HG02763 (cell line): ENCODE measurements at regions not wholly inside any gene's neighbourhood (a gene's known extent, or its start where the extent isn't known, plus 50 kb on each side); places are given as distances from the start of the nearest gene placed in this dataset.
"Not testable (repeated sequence)": the region's sequence is repeated elsewhere in the genome, so short reads cannot be mapped to it uniquely, and the experiment has no call there.

Experiments
- ATAC-seq: cut with Tn5 transposase; IDR thresholded peaks from one replicate; pipeline ENCODE4 v1.9.1; 2021; ENCODE audit warnings: mild to moderate bottlenecking, moderate library complexity; ENCODE audit not compliant: unreplicated experiment

DNA sequence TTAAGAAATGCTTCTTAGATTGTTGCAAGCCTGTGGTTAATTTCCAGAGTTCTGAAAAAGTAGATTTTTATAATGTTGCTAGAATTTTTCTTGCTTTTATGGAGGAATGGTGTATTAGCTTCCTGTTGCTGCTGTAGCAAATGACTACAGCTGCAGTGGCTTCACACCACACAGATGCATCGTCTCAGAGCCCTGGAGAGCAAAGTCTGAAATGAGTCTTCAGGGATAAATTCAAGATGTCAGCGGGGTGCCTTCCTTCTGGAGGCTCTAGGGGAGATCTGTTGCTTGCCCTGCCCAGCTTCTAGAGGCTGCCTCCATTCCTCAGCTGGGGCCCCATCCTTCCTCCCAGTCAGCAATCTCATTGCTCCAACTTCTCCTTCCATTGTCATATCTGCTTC, 187.8 kb downstream of the ZNF516 start:
- ATAC-seq, result no peak

DNA sequence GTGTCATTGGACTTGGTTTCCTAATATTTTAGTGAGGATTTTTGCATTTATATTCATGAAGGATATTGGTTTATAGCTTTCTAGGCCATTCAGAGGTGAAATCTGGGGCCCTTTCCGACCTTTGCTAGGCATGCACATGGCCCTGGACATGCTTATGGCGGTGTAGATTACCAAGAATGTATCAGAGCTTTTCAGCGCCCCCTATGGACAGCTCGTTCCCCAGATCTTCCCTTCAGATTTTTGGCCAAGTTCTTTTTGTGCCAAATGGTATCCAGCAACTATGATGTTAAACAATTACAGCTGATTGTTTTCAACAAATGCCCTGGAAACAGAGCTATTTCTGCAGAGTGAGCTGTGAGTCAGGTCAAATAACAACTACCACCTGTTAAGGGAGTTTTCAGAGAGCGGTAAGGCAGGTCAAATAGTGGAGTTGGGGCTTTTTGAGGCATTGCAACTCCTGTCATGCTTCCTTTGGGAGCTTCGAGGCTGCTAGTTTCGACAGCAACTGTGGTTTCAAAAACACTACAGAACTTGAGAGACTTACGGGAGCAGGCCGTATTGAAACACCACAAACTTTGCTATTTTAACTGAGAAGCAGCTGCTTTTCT, 188.3 kb downstream of the ZNF516 start:
- no peak for ATAC-seq

DNA sequence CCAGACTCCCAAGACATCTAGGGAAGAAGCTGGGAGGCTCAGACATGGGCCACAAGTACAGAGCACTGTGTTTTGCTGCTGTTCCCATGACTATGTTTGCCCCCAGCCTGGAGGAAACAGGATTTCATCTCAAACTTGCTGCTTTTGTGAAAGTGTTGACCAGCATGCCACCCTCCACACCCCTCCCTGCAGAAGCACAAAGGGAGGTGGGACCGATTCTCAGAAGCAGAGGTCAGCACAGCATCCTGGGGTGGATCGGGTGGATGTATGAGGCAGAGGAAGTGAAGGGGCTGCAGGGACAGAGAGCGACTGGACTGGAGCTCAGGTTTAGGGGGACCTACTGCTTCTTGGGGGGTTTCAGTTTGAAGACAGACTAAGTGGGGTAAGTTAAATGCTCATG, 209.2 kb downstream of the ZNF516 start:
- no peak for ATAC-seq

DNA sequence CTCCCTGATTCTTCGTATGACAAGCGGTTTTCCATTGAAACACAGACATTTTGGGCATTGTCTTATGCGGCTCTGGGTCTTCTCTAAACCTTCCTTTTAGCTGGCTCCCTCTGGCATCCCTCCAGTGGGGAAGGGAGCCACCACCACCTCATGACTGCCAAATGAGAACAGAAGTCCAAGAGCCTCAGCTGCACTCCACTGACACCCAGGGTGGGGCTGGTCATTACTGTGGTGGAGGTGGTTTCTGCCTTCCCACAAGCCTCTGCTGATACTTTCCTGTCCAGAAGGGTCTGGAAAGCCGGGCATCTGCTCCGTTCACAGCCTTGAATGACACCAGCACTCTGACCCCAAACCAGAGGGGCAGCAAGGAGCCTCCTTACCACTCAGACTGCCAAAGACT, 213.5 kb downstream of the ZNF516 start:
- ATAC-seq, result no peak

DNA sequence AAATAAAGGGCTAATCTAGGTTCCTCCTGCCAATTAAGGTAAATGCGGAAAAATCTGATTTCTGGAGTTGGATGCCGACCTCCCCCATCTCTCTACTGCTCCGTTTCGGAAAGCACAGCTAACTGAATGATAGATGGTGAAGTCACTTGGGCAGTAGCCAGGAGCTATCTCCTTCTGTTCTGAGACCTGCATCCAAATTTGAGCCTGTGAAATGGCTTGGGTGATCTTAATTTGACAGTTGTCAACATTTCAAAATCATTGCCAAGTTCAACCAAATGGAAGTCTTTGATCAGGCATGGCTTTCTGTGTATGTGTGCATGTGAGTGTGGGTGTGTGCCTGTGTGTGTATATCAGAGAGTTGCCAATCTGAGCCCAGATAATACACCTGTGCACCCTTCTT, 217.2 kb downstream of the ZNF516 start:
- ATAC-seq, result no peak

DNA sequence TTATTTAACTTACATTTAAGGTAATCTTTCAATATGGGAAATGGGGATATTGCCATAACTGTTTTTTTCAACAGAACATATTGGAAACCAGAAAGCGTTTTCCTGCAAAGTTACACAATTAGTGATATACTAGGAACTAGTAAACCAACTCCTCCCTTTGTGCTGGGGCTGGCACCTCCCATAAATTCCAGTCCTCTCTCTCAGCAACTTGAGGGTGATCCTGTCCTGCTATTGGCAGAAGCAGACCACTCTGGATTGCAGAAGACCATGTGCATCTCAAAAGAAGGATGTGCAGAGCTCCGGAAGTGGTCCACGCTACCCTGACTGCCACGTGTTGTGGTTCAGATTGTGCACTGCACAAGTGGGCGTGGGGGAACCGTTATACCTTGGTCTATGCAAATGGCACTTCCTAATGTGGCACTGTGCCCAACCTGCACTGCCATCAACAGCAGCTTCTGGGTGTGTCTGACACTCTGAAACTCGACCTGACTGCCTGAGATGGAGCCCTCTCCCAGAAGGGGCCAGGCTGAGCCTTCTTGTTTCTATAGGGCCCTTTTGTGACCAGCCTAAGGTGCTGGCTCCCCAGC, 219.2 kb downstream of the ZNF516 start:
- no peak for ATAC-seq

DNA sequence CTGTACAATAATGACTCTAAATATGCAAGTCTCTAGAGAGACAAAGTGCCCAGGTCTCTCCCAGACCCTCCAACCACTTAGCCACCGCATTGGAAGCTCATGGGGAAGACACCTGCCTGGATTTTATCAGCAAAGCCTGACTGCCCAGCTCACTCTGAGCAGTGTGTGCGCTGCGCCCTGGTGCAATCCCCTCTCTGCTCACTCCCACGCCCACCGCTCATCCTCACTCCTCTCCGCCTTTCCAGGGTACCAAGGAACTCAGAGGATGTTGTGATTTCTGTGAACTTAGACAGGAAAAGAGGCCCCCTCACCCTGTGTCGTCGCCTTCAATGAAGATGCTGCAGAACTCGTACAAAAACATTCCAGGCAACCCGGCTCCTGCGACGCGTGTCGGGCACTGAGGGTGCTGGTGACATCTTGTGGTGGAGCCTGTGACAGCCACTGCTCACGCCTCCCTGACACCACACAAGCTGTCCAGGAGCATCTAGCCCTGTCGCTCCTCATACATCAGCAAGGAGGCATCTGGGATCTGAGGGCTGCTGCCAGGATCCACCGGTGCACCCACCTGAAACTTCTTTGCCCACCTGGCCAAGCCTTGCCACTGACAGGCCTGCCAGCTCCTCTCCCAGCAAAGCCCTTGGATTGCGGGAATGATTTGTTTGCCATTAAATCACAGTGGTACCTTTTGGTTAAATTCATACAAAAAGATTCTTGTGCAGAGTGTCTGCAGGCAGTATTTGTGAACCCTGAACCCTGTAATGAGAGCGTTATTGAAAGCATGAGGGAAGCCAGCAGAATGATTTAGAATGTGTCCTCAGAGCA, 220.4 kb downstream of the ZNF516 start:
- no peak for ATAC-seq

DNA sequence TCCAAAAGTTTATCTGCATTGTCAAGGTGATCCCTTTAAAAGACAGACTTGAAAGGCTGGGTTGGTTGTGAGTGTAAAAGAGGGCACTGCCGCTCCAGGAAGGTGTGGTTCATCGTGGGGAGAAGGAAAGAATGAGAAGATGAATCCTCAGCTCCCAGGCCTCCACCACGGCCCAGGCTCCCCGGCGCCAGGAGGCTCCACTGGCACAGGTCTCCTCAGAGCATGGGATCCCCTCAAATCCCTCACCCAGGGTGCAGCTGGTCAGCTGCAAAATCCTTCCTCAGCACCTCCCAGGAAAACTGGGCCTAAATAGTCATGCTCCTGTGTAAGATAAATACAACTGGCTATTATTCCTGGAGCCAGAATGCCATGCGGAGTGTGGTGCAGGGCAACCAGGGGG, 221.1 kb downstream of the ZNF516 start:
- no peak for ATAC-seq

DNA sequence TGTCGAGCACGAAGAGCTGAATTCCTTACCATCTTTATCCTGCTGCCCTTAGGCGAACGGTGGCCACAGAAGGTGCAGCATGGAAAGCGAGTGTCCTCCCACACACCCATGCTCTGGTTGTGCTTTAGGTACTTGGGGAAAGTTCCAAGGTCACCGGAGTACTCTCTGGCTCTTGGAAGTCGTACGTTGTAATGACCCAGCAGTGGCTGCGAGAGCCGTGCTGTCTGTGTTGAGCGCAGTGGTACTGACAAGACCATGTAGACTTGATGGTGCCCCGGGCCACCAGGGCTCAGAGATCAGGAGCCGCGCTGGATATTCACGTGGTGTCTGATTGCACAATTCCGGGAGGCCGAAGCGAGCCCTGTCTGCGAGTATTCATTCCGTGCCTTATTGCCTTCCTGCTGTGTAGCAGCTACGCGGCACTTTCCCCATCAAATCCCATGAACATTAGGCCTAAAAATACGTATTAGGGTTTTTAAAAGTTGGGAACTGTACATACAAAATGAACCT, 222.0 kb downstream of the ZNF516 start:
- no peak for ATAC-seq

DNA sequence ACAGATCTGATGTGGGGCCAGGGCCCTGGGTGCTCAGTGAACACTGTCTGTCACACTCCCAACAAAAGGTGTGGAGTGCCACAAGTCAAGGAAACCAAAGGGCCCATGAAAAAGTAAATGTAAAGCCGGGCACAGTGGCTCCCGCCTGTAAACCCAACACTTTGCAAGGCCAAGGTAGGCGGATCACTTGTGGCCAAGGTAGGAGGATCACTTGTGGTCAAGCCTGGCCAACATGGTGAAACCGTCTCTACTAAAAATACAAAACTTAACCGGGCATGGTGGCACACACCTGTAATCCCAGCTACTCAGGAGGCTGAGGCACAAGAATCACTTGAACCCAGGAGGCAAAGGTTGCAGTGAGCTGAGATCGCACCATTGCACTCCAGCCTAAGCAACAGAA, 227.6 kb downstream of the ZNF516 start:
- ATAC-seq, result not testable (repeated sequence)

DNA sequence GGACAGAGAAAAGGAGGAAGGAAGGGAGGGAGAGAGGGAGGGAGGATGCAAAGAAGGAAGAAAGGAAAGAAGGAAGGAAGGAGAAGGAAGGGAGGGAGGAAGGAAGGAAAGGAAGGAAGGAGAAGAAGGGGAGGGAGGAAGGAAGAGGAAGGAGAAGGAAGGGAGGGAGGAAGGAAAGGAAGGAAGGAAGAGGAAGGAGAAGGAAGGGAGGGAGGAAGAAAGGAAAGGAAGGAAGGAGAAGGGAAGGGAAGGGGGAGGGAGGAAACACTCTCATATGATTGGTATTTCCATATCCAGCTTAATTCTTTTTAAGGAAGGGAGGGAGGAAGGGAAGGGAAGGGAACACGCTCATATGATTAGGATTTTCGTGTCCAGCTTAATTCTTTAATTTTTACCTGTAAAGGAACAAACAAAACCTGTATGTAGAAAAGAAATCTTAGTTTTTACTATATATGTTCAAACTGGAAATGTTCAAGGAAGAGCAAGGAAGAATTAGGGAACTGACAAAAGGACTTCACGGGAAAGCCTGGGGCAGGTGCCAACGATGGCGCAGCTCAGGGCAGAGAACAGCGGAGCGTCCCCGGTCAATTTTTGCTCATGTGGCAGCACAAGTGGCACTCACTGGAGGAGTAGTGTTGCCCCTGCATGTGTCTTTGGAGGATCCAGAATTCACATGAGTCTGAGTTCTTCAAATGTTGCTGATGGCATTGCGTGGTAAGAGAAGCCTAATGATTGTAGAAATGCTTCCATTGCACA, 228.6 kb downstream of the ZNF516 start:
- no peak for ATAC-seq

DNA sequence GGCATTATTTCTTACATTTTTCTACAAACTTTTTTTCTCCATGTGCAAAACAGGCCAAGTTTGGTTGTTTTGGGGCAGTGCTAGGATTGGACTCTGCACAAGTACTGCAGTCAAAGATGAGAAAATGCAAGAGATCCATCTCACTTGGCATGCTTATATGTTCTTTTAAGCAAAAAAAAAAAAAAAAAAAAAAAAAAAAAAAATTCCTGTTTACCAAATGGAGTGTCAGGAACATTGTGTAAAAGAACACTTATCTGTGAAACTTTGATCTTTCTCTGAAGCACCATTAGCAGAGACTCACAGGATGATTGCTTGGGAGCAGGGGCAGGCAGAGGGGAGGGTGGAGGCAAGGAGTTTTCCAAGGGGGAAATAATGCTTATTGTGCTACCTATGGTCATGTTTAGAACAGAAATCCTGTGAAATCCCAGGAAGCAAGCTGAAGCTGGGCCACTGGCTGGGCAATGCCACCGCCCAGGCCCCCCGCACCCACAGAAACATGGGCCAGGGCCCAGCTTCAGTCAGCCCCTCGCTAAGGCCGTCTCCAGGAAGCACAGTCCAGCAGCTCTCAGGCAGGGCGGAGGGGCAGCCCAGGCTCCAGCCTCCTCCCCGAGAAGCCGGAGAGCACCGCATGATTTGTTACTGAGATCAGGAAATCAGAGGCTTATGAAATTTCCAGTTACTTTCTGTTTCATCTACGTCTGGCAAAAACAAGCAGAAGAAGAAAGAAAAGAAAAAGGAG, 229.4 kb downstream of the ZNF516 start:
- ATAC-seq, result no peak

DNA sequence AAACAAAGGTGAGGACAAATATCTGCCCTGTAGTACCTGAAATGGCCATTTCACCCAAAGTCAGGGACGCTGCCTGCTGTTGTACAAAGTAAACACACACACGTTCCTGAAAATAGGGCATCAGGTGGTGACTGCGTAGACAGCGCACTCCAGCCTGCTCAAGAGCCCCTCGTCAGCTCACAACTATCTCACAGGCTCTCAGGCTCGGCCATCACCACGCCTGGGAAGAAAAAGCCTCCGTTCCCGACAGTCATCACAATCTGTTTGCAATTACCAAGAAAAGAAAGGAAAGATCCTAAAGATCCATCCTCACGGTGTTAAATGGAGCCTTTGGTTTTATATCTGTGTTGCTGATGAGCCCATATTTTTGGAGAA, 230.2 kb downstream of the ZNF516 start:
- ATAC-seq, result no peak

DNA sequence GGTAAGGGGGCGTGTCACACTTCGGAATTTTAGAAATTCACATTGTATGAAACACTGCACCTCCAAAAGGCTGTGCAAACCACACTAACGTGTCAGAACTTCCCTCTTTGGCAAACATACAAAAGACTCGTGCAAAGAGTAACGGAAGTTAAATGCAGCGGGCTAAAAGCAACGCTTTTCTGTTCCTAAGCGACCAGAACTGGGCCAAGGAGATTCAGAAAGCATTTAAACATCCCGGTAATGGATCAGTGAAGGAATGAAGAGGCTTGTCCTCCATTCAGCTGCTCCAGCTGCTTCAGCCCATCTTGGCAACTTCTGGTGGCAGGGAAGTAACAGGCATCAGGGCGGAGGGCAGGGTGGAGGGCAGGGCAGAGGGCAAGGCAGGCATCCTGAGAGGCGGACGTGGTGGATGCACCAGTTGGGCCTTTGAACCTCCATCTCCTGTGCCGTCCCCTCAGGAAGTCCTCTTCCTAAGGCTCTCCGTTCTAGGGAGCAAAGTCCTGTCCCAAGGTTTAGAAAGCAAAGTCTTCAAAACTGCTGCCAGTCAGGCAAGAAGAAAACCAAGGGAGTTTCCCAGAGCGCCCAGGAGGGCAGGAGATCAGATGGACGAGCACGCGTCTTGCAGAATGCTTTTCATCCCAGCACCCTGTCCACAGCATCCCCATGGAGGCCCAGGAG, 230.7 kb downstream of the ZNF516 start:
- ATAC-seq, result no peak

DNA sequence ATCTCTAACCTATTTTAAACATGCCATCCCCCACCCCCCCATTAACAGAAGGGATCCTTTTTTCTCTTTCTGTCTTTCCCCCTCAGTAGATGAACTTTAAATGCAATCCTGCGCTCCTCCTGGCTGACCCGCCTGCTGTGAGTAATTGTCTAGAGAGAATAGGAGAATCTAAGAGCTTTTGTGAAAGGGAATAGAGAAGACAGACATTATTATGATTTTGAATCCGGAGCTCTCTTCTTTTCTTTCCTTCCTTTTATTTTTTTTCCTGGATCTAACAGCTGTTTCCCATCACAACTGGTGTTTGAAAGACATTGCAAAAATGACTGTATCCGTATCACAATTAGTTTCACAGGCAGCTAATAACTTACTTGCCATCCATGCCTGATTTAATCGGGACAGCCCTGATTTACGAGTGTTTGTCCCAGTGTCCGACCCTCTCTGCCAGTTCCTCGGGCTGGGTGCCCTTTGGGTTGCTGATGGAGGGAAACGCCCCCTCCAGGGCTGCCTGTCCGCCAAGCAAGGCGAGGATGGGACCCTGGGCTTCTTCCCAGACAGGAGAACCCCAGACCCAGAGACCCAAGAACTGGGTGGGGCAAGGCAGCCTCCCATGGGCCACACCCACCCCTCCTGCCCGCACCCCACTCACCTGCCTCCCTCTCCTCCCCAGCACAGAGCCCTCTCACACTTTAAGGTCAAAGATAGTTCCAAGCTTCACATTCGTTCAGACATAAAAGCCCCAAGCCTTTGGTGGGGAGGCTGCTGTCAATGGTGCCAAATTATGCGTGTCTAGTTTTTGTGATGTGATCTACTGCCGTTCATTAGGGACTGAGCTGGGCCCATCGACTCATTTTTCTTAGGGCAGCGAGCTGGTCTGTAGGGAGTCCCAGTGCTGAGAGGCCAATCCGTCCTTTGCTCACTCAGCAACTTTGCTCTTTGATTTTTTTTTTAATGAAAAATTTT, 231.7 kb downstream of the ZNF516 start:
- no peak for ATAC-seq

DNA sequence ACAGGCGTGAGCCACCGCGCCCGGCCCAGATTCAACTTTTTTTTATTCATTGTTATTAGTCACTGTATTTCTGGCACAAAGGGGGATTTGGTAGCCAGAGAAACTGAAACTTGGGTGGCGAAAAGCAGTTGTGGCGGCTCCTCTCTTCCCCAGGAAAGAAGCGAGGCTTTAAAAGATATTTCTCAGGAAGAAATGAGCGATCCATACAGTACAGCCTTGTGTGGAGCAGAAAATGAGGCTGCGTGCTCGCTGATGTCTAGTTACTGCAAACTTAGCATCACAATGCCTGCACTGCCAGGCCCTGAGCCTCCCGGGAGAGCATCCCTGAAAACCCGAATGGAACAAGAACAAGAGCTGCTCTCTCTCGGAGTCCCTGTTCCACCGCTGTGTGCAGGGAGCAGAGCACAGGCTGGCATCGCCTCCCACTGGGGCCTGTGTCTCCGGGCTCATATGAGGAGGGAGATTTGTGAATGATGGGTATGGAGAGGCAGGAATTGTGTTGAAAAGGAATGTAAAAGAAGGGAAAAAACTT, 234.0 kb downstream of the ZNF516 start:
- ATAC-seq, result no peak

DNA sequence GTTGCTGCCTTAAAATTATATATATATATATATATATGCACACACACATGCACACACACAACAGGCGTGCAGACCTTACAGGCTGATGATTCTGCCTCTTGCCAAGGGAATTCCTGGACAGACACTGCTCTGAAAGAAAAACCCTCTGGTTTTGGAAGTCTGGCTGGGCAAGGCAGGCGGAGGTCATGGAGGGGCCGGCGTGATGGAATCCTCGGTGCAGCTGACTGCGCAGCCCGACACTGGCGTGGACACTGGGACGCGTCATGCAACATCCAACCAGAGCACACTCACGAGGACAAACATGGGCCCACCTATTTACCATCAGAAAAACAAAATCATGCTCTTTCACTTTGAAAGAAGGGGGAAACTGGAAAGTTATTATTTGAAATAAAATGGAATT, 235.3 kb downstream of the ZNF516 start:
- ATAC-seq, result no peak

DNA sequence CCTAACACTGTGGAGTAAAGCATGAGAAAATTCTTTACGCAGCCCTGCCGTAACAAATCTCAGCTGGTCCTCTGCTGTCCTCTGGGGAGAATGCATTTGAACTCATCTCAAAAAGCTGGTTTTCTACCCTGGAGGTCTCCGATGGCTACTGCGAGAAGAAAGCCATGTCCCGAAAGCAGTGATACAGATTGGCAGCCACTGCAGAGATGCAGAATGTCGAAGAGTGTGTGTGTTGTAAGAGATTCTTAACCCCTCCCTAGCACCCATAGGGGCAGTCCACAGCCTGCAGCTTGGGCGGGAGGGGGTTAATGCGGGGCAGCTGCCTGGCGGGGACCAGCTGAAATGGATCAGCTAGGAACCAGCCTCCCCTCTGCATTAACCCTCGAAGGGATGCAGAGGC, 235.9 kb downstream of the ZNF516 start:
- no peak for ATAC-seq

DNA sequence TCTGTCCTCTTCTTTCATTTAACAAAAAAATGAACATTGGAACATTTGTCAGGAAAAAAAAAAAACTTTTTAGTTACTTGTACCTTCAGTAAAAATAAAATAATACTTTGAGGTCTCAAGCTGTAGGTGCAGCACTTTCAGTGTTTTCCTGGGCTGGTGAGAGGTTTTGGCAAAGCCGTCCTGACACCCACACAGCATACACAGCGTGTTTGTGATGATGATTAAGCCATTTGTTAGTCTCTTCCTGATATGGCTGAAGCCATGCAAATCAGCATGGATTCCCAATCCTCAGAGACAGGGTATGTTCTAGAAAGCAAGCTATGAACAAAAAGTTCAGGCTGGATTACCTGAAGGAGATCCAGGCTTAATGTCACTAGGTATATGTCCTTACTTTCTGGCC, 236.8 kb downstream of the ZNF516 start:
- no peak for ATAC-seq
